ENCODE measurements at regions not wholly inside any gene's neighbourhood (a gene's known extent, or its start where the extent isn't known, plus 50 kb on each side); places are given as distances from the start of the nearest gene placed in this dataset.

GRCh38 chr11:116279511-116279910, 493.3 kb downstream of the BUD13 start:
- Mint-ChIP-seq H3K27ac (ENCODE audit: unreplicated experiment) (no peak overlapping the region), H3K4me1 (ENCODE audit: unreplicated experiment) (no peaks in the 10 kb centered on the region), H3K9me3 (ENCODE audit: unreplicated experiment) (no peaks in the 10 kb centered on the region), H3K27me3 (ENCODE audit: unreplicated experiment) (peaks cover 2% of the 10 kb centered on the region), H3K36me3 (ENCODE audit: low read depth, unreplicated experiment) (no peaks in the 10 kb centered on the region), H3K4me3 (ENCODE audit: unreplicated experiment) (no peak overlapping the region)
- TF ChIP-seq, protein P1, sequence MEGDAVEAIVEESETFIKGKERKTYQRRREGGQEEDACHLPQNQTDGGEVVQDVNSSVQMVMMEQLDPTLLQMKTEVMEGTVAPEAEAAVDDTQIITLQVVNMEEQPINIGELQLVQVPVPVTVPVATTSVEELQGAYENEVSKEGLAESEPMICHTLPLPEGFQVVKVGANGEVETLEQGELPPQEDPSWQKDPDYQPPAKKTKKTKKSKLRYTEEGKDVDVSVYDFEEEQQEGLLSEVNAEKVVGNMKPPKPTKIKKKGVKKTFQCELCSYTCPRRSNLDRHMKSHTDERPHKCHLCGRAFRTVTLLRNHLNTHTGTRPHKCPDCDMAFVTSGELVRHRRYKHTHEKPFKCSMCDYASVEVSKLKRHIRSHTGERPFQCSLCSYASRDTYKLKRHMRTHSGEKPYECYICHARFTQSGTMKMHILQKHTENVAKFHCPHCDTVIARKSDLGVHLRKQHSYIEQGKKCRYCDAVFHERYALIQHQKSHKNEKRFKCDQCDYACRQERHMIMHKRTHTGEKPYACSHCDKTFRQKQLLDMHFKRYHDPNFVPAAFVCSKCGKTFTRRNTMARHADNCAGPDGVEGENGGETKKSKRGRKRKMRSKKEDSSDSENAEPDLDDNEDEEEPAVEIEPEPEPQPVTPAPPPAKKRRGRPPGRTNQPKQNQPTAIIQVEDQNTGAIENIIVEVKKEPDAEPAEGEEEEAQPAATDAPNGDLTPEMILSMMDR (IDR thresholded peaks at IDR 0.05; ENCODE audit: unreplicated experiment), result no peak
- no peak for DNase-seq (ENCODE audit: low spot score)

DNA sequence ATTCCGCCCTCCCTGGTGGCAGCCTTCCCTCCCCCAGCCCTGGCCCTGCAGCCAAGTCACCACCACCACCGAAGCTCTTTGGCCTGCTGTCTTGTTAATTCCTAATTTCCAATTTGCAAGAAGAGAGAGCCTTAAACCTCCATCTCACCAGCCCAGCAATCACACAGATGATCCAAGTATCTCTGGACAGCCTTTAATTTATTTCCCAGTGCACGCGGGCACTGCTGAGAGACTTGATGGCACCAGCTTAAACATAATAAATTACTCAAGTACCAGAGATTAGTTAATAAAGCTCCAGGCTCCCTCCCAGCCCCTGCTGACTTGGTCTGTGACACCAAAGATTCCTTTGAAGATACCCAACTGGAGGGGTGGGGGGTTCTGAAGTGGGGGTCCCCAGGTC, 494.7 kb downstream of the BUD13 start:
- H3K36me3 Mint-ChIP-seq (ENCODE audit: low read depth, unreplicated experiment), result no peaks in the 10 kb centered on the region
- H3K27me3 Mint-ChIP-seq (ENCODE audit: unreplicated experiment), result peaks cover 4% of the 10 kb centered on the region
- H3K9me3 Mint-ChIP-seq (ENCODE audit: unreplicated experiment), result no peaks in the 10 kb centered on the region
- no peak for DNase-seq (ENCODE audit: low spot score)
- no peaks in the 10 kb centered on the region for H3K4me1 Mint-ChIP-seq (ENCODE audit: unreplicated experiment)
- no peak overlapping the region for H3K27ac Mint-ChIP-seq (ENCODE audit: unreplicated experiment)
- TF ChIP-seq, protein P1 (IDR thresholded peaks at IDR 0.05; ENCODE audit: unreplicated experiment), result no peak
- no peak overlapping the region for H3K4me3 Mint-ChIP-seq (ENCODE audit: unreplicated experiment)

GRCh38 chr11:116276051-116277044, 496.4 kb downstream of the BUD13 start:
- DNase-seq (ENCODE audit: low spot score), result peak; percentile 95
- H3K4me3 Mint-ChIP-seq (ENCODE audit: unreplicated experiment), result peak overlapping the region; percentile 54
- no peaks in the 10 kb centered on the region for H3K36me3 Mint-ChIP-seq (ENCODE audit: low read depth, unreplicated experiment)
- no peak overlapping the region for H3K27ac Mint-ChIP-seq (ENCODE audit: unreplicated experiment)
- H3K4me1 Mint-ChIP-seq (ENCODE audit: unreplicated experiment), result no peaks in the 10 kb centered on the region
- peaks cover 4% of the 10 kb centered on the region for H3K27me3 Mint-ChIP-seq (ENCODE audit: unreplicated experiment)
- H3K9me3 Mint-ChIP-seq (ENCODE audit: unreplicated experiment), result no peaks in the 10 kb centered on the region
- TF ChIP-seq, protein P1 (IDR thresholded peaks at IDR 0.05; ENCODE audit: unreplicated experiment), result peak; percentile 100

GRCh38 chr11:116275635-116276034, 497.2 kb downstream of the BUD13 start:
- no peak overlapping the region for H3K27ac Mint-ChIP-seq (ENCODE audit: unreplicated experiment)
- no peak for DNase-seq (ENCODE audit: low spot score)
- no peak overlapping the region for H3K4me3 Mint-ChIP-seq (ENCODE audit: unreplicated experiment)
- TF ChIP-seq, protein P1 (IDR thresholded peaks at IDR 0.05; ENCODE audit: unreplicated experiment), result no peak
- H3K9me3 Mint-ChIP-seq (ENCODE audit: unreplicated experiment), result no peaks in the 10 kb centered on the region
- peaks cover 4% of the 10 kb centered on the region for H3K27me3 Mint-ChIP-seq (ENCODE audit: unreplicated experiment)
- no peaks in the 10 kb centered on the region for H3K36me3 Mint-ChIP-seq (ENCODE audit: low read depth, unreplicated experiment)
- no peaks in the 10 kb centered on the region for H3K4me1 Mint-ChIP-seq (ENCODE audit: unreplicated experiment)

DNA sequence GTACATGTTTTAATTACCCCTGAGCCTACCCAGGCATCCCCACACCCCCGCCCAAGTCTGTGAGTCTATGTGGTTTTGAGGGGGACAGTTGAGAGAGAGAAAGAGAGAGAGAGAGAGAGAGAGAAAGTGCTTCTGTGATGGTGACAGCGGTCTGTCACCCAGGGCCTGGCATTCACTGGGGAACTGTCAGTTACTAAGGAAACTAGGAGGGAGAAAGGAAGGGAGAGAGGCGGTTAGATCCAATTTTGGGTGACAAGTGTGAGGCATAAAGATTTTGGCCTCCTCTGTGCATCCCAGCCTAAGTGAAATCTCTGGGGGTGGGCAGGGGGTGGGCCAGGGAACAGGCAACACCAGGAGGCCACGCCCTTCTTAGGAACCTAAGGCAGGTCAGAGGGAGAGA, 498.3 kb downstream of the BUD13 start:
- H3K27me3 Mint-ChIP-seq (ENCODE audit: unreplicated experiment), result peaks cover 4% of the 10 kb centered on the region
- no peaks in the 10 kb centered on the region for H3K4me1 Mint-ChIP-seq (ENCODE audit: unreplicated experiment)
- H3K4me3 Mint-ChIP-seq (ENCODE audit: unreplicated experiment), result no peak overlapping the region
- H3K9me3 Mint-ChIP-seq (ENCODE audit: unreplicated experiment), result no peaks in the 10 kb centered on the region
- TF ChIP-seq, protein P1 (IDR thresholded peaks at IDR 0.05; ENCODE audit: unreplicated experiment), result no peak
- no peaks in the 10 kb centered on the region for H3K36me3 Mint-ChIP-seq (ENCODE audit: low read depth, unreplicated experiment)
- no peak for DNase-seq (ENCODE audit: low spot score)
- H3K27ac Mint-ChIP-seq (ENCODE audit: unreplicated experiment), result no peak overlapping the region

Measured in endothelial cell (in vitro differentiated cells).